ENCODE measurements at regions not wholly inside any gene's neighbourhood (a gene's known extent, or its start where the extent isn't known, plus 50 kb on each side); places are given as distances from the start of the nearest gene placed in this dataset.

GRCh38 chr2:121018136-121019061, 266.6 kb downstream of the TFCP2L1 start:
- no peak for DNase-seq (ENCODE audit: low read depth in 2 of 2)

DNA sequence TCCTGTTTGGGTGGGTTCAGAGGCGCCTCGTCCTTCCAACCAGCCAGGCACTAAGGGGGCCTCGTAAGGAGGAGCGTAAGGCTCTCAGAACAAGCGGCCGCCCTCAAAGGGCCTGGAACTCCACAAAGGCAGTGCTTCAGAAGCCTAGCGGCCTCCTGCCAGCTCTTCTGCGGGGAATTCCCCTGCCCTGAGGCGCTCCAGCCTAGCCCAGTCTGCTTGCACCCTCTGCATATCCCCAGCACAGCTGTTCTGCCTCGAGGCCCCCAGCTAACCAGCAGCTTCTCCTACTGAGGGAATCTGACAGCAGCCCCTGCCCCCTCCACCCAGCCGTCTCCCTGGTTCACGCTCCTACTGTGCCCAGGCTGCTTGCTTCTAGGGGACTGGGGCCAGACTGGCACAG, 265.9 kb downstream of the TFCP2L1 start:
- no peak for DNase-seq (ENCODE audit: low read depth in 2 of 2)

GRCh38 chr2:121019756-121020155, 265.2 kb downstream of the TFCP2L1 start:
- no peak for DNase-seq (ENCODE audit: low read depth in 2 of 2)

GRCh38 chr2:121021685-121022084, 263.3 kb downstream of the TFCP2L1 start:
- DNase-seq (ENCODE audit: low read depth in 2 of 2), result no peak

GRCh38 chr2:121028577-121028976, 256.4 kb downstream of the TFCP2L1 start:
- DNase-seq (ENCODE audit: low read depth in 2 of 2), result no peak

- no peak for DNase-seq (ENCODE audit: low read depth in 2 of 2)
Observed at GRCh38 chr2:121030523-121030922, 254.5 kb downstream of the TFCP2L1 start.

DNA sequence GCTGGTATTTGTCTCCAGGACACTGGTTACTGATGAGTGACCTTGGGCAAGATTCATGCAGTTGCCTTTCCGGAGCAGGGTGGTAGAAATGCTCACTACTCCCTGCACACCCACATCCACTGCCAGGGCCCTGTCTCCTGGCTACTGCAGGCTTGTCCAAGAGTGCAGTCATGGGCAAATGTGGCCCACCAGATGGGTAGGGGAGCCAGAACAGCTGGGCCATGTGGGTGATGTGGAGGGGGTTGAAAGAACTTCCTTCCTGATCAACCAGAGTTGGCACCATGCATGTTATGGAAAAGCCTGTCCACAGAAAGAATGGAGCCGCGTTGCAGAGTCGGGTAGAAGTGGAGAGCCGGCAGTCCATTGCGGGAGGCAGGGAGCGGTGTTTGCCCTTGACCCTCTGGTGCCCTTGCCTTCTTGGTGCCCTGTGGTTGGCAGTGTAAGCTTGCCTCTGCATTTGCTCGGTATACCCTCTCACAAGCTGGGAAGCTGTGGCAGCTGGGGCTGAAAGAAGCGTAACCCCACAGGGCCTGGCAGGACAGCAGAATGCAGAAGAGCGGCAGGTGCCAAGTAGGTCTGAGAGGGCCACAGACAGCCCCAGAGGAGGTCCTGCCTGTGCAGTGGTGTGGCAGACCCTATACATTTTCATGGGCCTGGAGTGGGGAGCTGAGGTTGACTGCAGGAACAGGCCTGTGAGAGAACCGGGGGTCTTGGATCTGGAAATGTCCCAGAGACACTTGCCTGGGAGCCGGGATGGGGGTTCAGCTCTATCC, 253.2 kb downstream of the TFCP2L1 start:
- no peak for DNase-seq (ENCODE audit: low read depth in 2 of 2)

- no peak for DNase-seq (ENCODE audit: low read depth in 2 of 2)
Observed at GRCh38 chr2:121033461-121033996, 251.5 kb downstream of the TFCP2L1 start.

DNA sequence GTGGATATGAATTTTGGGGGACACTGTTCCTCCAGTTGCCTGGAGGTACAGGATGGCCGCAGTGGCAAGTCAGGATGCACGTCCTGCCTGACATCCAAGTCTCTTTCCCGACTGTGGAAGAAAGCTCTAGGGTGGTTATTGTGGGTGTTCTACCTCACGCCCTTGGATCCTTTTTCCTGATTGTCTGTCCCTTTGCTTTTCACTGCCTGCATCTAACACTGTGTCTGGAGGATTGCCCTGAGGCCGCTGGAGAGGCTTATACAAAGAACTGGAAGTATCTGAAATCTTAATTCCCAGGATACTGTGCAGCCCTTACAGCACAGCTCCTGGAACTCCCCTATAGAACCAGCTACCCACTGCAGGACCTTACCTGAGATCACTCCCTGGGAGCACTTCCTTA, 250.5 kb downstream of the TFCP2L1 start:
- DNase-seq (ENCODE audit: low read depth in 2 of 2), result no peak

DNA sequence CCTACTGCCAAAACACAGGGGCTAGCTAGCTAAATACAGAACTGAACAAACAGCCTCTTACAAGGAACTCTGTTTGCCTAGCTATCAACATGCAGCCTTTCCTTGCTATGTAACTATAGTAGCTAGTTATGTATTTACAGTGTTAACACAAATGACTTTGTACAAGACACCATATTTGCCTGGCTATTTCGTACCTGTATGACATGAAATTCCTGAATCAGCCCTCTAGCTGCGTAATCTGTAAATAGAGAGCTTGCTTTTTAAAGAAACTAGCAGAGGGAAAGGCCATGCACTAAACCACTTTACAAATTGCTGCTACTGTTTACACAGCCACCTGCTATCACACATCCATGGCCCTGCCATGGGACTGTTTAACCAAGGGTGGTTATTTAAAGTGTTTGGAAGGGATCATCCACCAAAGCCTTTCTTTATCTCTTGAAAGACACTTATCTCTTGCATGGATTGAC, 248.7 kb downstream of the TFCP2L1 start:
- DNase-seq (ENCODE audit: low read depth in 2 of 2), result no peak

- DNase-seq (ENCODE audit: low read depth in 2 of 2), result no peak
Observed at GRCh38 chr2:121037480-121037879, 247.5 kb downstream of the TFCP2L1 start.

DNA sequence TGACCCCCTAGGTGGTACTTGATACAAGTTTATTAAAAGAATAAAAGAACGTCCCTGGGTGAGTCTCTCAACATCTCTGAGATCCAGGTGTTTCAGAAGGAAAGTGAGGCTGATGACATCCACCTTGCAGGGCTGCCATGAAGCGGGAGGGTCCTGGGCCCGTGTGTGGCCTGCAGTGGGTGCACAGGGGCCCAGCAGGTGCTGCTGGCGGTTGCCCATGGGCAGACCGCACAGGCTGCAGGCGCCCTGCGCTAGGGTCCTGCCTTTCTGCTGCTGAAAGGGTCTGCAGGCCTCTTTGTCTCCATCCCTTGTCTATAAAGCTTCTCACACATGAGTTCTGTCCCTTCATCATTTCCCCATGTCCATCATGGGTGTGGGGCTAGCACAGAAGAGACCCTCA, 247.0 kb downstream of the TFCP2L1 start:
- no peak for DNase-seq (ENCODE audit: low read depth in 2 of 2)

DNA sequence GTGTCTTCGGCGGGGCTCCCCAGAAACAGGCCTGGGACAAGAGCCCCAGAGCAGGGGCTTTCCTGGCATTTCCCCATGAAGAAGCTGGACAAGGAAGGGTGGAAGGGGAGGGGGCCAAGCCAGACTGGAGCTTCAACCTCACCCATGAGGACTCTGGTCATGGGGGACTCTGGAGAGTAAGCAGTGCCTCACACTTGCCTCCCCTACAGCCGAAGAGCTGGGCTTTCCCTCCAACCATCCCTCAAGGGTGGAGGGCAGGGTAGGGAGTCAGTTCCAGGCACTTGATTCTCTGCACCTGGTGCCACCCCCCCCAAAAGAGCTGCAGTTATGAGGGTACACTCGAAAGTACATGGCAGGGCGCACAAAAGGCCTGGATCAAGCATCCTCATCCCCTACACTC, 246.6 kb downstream of the TFCP2L1 start:
- DNase-seq (ENCODE audit: low read depth in 2 of 2), result no peak

DNA sequence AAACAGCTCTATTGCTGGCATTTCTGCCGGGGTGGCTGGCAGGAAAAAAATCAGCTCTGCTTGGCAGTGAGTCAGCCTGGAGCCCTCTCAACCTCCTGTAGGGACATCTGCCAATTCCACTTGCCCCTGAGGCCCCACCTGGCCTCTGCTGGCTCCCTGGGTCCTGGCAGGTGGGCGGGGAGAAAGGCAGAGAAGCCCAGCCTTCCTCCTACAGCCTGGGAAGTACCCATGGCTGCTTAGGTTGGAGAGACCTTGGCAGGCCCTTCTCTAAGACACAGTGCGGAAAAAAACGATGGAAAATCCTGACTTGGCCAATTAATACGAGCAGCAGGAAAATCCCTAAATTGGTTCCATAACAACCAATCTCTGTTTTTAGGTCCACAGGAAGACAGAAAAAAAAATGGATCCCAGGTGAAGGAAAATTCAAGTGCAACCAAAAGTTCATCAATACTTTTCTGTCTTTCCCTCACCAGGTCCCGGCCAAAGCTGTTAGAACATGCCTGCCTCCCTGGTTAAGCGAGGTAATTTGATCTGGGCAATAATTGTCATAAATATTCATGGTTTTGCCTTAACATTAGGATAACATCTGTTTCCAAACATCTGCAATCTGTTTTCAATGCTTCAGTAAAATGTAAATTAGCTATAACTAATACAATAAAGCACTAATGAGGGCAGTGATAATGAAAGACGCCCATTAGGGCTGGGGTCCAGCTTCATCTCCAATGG, 245.9 kb downstream of the TFCP2L1 start:
- no peak for DNase-seq (ENCODE audit: low read depth in 2 of 2)

- DNase-seq (ENCODE audit: low read depth in 2 of 2), result no peak
Observed at GRCh38 chr2:121039679-121040078, 245.3 kb downstream of the TFCP2L1 start.

- DNase-seq (ENCODE audit: low read depth in 2 of 2), result no peak
Observed at GRCh38 chr2:121041516-121041915, 243.5 kb downstream of the TFCP2L1 start.

DNA sequence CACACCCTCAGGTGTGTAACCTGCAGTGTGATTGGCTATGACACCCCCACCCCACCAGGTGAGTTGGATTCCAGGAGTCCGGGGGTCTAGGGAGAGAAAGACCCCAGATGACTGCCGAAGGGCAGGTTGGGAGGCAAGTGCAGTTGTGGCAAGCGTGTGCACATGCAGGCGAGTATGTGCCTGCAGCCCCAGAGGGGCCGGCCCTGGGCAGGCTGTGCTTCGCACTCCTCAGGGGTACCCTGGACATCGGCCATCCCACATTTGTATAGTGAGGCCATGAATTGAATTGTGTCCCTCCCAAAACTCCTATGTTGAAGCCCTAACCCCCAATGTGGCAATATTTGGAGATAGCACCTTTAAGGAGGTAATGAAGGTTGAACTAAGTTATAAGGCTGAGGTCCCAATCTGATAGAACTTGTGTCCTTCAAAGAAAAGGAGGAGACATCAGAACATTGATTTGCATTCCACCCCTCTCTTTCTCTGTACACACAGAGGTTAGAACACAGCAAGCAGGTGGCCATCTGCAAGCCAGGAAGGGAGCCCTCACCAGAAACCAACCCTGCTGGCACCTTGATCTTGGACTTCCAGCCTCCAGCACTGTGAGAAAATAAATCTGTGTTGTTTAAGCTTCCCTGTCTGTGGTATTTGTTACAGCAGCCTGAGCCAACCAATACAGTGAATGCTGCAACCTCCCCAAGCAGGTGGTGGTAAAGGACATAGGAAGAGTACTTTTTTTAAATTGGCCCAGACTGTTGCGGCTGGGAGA, 241.8 kb downstream of the TFCP2L1 start:
- no peak for DNase-seq (ENCODE audit: low read depth in 2 of 2)

DNA sequence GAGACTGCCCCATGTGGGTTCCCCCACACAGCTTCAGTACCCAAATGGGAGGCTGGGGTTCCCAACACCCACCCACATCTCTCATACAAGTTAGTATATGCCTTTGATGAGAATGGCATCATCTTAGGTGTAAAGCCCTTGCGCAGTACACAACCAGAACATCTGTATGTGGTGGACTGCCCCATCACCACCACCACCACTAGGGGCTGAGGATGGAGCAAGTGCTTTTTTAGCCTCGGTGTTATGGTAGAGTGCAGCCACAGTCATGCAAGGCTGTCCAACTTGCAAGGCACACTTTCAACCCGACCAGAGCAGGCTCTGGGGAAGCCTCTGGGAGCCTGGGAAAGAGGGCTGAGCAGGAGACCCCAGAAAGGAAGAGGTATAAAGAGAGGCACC, 241.2 kb downstream of the TFCP2L1 start:
- no peak for DNase-seq (ENCODE audit: low read depth in 2 of 2)

DNA sequence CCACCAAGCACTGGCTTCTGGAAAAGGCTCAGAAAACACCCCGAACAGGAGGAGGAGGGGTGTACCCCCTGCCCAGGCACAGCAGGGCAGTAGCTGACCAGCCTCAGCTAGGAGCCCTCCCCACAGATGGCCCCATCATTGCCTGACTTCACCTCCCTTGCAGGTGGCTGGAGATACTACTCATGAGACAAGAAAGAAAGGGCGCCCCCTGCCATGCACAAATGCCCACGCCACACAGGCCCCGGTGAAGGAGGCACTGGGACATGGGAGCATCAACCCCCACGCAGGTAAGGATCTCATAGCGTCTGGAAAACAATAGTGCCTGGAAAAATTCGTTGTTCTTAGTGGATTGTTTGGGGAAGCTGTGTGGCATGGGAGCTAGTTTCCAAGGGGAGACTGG, 240.6 kb downstream of the TFCP2L1 start:
- DNase-seq (ENCODE audit: low read depth in 2 of 2), result no peak

- DNase-seq (ENCODE audit: low read depth in 2 of 2), result no peak
Observed at GRCh38 chr2:121045245-121045644, 239.8 kb downstream of the TFCP2L1 start.

DNA sequence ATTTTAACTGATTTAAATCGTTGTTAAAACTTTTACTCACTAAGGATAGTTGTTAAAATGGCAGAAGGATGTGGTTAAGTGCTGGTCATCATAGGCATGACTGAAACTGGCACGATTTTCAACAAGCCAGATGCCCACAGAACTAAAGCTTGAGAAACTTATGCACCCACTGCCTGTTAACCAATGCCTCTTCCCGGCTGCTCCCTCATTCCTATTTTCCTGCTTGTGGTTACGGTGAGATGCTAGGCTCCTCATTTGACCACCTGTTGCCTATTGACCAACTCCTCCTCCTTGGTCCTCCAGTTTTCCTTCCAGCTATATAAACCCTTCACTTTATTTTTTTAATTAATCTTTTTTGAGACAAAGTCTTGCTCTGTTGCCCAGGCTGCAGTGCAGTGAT, 238.7 kb downstream of the TFCP2L1 start:
- no peak for DNase-seq (ENCODE audit: low read depth in 2 of 2)
